PC-9 (cell line): ENCODE measurements at regions not wholly inside any gene's neighbourhood (a gene's known extent, or its start where the extent isn't known, plus 50 kb on each side); places are given as distances from the start of the nearest gene placed in this dataset.

Experiments
- CTCF ChIP-seq: fragments of 200-600 bp; sonication (generic); conservative IDR thresholded peaks from 2 replicates; pipeline ENCODE4 v1.6.1; 2017; ENCODE audit warnings: mixed run types, antibody characterized with exemption, mild to moderate bottlenecking, moderate library complexity
- EZH2 ChIP-seq: fragments of 200-600 bp; sonication (generic); IDR thresholded peaks from 2 replicates; pipeline ENCODE4 v1.8.0; 2017; ENCODE audit warnings: antibody characterized with exemption, low read depth

GRCh38 chr2:8064603-8065002, 617.3 kb upstream of the ID2 start:
- TF ChIP-seq CTCF = no peak
- no peak for TF ChIP-seq EZH2
